Neural cell (in vitro differentiated cells): ENCODE measurements at regions not wholly inside any gene's neighbourhood (a gene's known extent, or its start where the extent isn't known, plus 50 kb on each side); places are given as distances from the start of the nearest gene placed in this dataset.
"Not testable (repeated sequence)": the region's sequence is repeated elsewhere in the genome, so short reads cannot be mapped to it uniquely, and the experiment has no call there.

Experiments
- H2AFZ ChIP-seq: fragments of 200-600, 300-800 bp; sonication (generic), shearing (Covaris generic); 2 replicates; pipeline ENCODE4 v1.6.0; 2014; ENCODE audit warnings: low read depth, mild to moderate bottlenecking, antibody characterized with exemption, low read length, moderate library complexity
- H3F3A ChIP-seq: fragments of 200-600 bp; shearing (Covaris generic); 2 replicates; pipeline ENCODE4 v1.6.1; 2016; ENCODE audit warnings: mild to moderate bottlenecking, moderate library complexity, mixed read lengths, antibody characterized with exemption, low read length; ENCODE audit not compliant: insufficient read depth, poor library complexity, severe bottlenecking
- H3K27ac ChIP-seq: fragments of 200-600, 300-800 bp; sonication (generic), shearing (Covaris generic); 2 replicates; pipeline ENCODE4 v1.5.1; 2014; ENCODE audit warnings: mild to moderate bottlenecking, low read length, moderate library complexity
- H3K27me3 ChIP-seq: fragments of 300-800, 200-600 bp; sonication (generic), shearing (Covaris generic); 2 replicates; pipeline ENCODE4 v1.6.0; 2014; ENCODE audit warnings: mild to moderate bottlenecking, low read depth, low read length, moderate library complexity; ENCODE audit not compliant: insufficient read depth
- H3K36me3 ChIP-seq: fragments of 300-800, 200-600 bp; sonication (generic), shearing (Covaris generic); 2 replicates; pipeline ENCODE4 v1.5.1; 2014; ENCODE audit warnings: mild to moderate bottlenecking, antibody characterized with exemption, low read length, moderate library complexity; ENCODE audit not compliant: insufficient read depth
- H3K4me2 ChIP-seq: fragments of 300-800, 200-600 bp; sonication (generic), shearing (Covaris generic); 2 replicates; pipeline ENCODE4 v1.6.0; 2014; ENCODE audit warnings: mild to moderate bottlenecking, low read length
- H3K4me3 ChIP-seq: fragments of 300-800, 200-600 bp; sonication (generic), shearing (Covaris generic); 2 replicates; pipeline ENCODE4 v1.5.1; 2014; ENCODE audit warnings: mild to moderate bottlenecking, low read length, moderate library complexity
- H3K79me2 ChIP-seq: fragments of 200-600 bp; shearing (Covaris generic); replicated peaks from 2 replicates; pipeline ENCODE4 v1.6.0; 2014; ENCODE audit warnings: mild to moderate bottlenecking, low read length, moderate library complexity; ENCODE audit not compliant: insufficient read depth
- H3K9ac ChIP-seq: fragments of 300-800, 200-600 bp; sonication (generic), shearing (Covaris generic); 2 replicates; pipeline ENCODE4 v1.6.1; 2016; ENCODE audit warnings: mild to moderate bottlenecking, low read length, mixed read lengths
- H3K9me2 ChIP-seq: fragments of 200-600 bp; shearing (Covaris generic); 2 replicates; pipeline ENCODE4 v1.6.1; 2016; ENCODE audit warnings: mild to moderate bottlenecking, low read length, mixed read lengths; ENCODE audit not compliant: insufficient read depth
- H3K9me3 ChIP-seq: fragments of 200-600, 300-800 bp; sonication (generic), shearing (Covaris generic); 2 replicates; pipeline ENCODE4 v1.6.1; 2016; ENCODE audit warnings: mild to moderate bottlenecking, mixed run types, low read length, moderate library complexity, mixed read lengths
- H4K20me1 ChIP-seq: fragments of 200-600 bp; shearing (Covaris generic); 2 replicates; pipeline ENCODE4 v1.6.1; 2016; ENCODE audit warnings: mild to moderate bottlenecking, mixed run types; ENCODE audit not compliant: insufficient read depth
- CTCF ChIP-seq: fragments of 450-650 bp; IDR thresholded peaks from 2 replicates; pipeline ENCODE4 v1.5.1; 2014; ENCODE audit warnings: antibody characterized with exemption, mild to moderate bottlenecking, moderate library complexity; ENCODE audit not compliant: poor library complexity, severe bottlenecking
- EP300 ChIP-seq: fragments of 450-650 bp; conservative IDR thresholded peaks from 2 replicates; pipeline ENCODE4 v1.6.1; 2014; ENCODE audit warnings: antibody characterized with exemption, mild to moderate bottlenecking, moderate library complexity; ENCODE audit not compliant: poor library complexity, severe bottlenecking
- EZH2 ChIP-seq: fragments of 200-600, 300-800 bp; shearing (Covaris generic), sonication (generic); IDR thresholded peaks from 2 replicates; pipeline ENCODE4 v1.6.1; 2014; ENCODE audit warnings: antibody characterized with exemption, low read length, borderline replicate concordance, mild to moderate bottlenecking; ENCODE audit not compliant: insufficient read depth, poor library complexity, severe bottlenecking
- MXI1 ChIP-seq: fragments of 450-650 bp; conservative IDR thresholded peaks from 2 replicates; pipeline ENCODE4 v1.6.1; 2014; ENCODE audit warnings: antibody characterized with exemption, mild to moderate bottlenecking; ENCODE audit not compliant: poor library complexity, severe bottlenecking
- POLR2AphosphoS5 ChIP-seq: IDR thresholded peaks from 2 replicates; pipeline ENCODE4 v1.6.1; 2012
- RAD21 ChIP-seq: fragments of 450-650 bp; conservative IDR thresholded peaks from 2 replicates; pipeline ENCODE4 v1.6.1; 2014; ENCODE audit warnings: antibody characterized with exemption, mild to moderate bottlenecking, moderate library complexity
- REST ChIP-seq: IDR thresholded peaks from 2 replicates; pipeline ENCODE4 v1.6.1; 2012; ENCODE audit warnings: borderline replicate concordance
- SMC3 ChIP-seq: fragments of 450-650 bp; conservative IDR thresholded peaks from 2 replicates; pipeline ENCODE4 v1.6.1; 2014; ENCODE audit warnings: antibody characterized with exemption, mild to moderate bottlenecking, moderate library complexity; ENCODE audit not compliant: poor library complexity
- TAF1 ChIP-seq: IDR thresholded peaks from 2 replicates; pipeline ENCODE4 v1.6.1; 2012; ENCODE audit warnings: low read depth

GRCh38 chr5:112555197-112555596 lies 136.1 kb upstream of the EPB41L4A start:
- Histone ChIP-seq H3K27ac (peak overlapping the region; percentile 93), H3K4me3 (peak overlapping the region; percentile 57), H3K9ac (peak overlapping the region; percentile 65), H3F3A (peaks cover 11% of the 10 kb centered on the region), H3K36me3 (no peaks in the 10 kb centered on the region), H3K79me2 (no peaks in the 10 kb centered on the region), H2AFZ (no peak overlapping the region), H4K20me1 (no peaks in the 10 kb centered on the region), H3K4me2 (peak overlapping the region; percentile 66), H3K9me3 (no peaks in the 10 kb centered on the region), H3K9me2 (no peaks in the 10 kb centered on the region), H3K27me3 (no peaks in the 10 kb centered on the region)
- TF ChIP-seq REST (no peak), EP300 (no peak), SMC3 (no peak), TAF1 (no peak), RAD21 (no peak), EZH2 (no peak), CTCF (no peak), POLR2AphosphoS5 (no peak), MXI1 (no peak)

GRCh38 chr5:112555691-112556090 lies 136.6 kb upstream of the EPB41L4A start:
- Histone ChIP-seq H3K27ac (peak overlapping the region; percentile 93), H3K27me3 (no peaks in the 10 kb centered on the region), H3K36me3 (no peaks in the 10 kb centered on the region), H3K9ac (peak overlapping the region; percentile 65), H3K4me3 (peak overlapping the region; percentile 57), H3K4me2 (no peak overlapping the region), H3K9me3 (no peaks in the 10 kb centered on the region), H3F3A (peaks cover 11% of the 10 kb centered on the region), H2AFZ (no peak overlapping the region), H3K79me2 (no peaks in the 10 kb centered on the region), H3K9me2 (no peaks in the 10 kb centered on the region), H4K20me1 (no peaks in the 10 kb centered on the region)
- TF ChIP-seq EZH2, result no peak
- no peak for TF ChIP-seq EP300
- TF ChIP-seq RAD21, result no peak
- no peak for TF ChIP-seq POLR2AphosphoS5
- TF ChIP-seq TAF1, result no peak
- no peak for TF ChIP-seq SMC3
- TF ChIP-seq MXI1, result no peak
- TF ChIP-seq REST, result no peak
- no peak for TF ChIP-seq CTCF

- not testable (repeated sequence) for H3K27me3 ChIP-seq, H3K79me2 ChIP-seq
Measured at GRCh38 chr5:112559501-112559900, 140.4 kb upstream of the EPB41L4A start.

More at GRCh38 chr5:112559501-112559900, 140.4 kb upstream of the EPB41L4A start:
- H2AFZ ChIP-seq, H3K9ac ChIP-seq, H3F3A ChIP-seq, H3K27ac ChIP-seq, H4K20me1 ChIP-seq, H3K36me3 ChIP-seq, H3K9me2 ChIP-seq, H3K4me3 ChIP-seq, H3K4me2 ChIP-seq, H3K9me3 ChIP-seq: not testable (repeated sequence)
